HK-2 (cell line): ENCODE measurements at regions not wholly inside any gene's neighbourhood (a gene's known extent, or its start where the extent isn't known, plus 50 kb on each side); places are given as distances from the start of the nearest gene placed in this dataset.

ENCODE experiments used
- DNase-seq: peaks from one replicate; pipeline ENCODE4 v3.0.0-alpha.2; 2018; ENCODE audit not compliant: unreplicated experiment

- DNase-seq, result no peak
These were observed 169.1 kb downstream of the ICE1 start for GRCh38 chr5:5591567-5591966.

GRCh38 chr5:5589857-5590256 lies 167.4 kb downstream of the ICE1 start:
- no peak for DNase-seq

GRCh38 chr5:5588887-5589826 lies 166.7 kb downstream of the ICE1 start:
- DNase-seq, result no peak

- DNase-seq, result no peak
These were observed 165.9 kb downstream of the ICE1 start for GRCh38 chr5:5588386-5588785.

- no peak for DNase-seq
These were observed 165.0 kb downstream of the ICE1 start for GRCh38 chr5:5587474-5587873.

GRCh38 chr5:5586721-5587120 lies 164.2 kb downstream of the ICE1 start:
- no peak for DNase-seq

- no peak for DNase-seq
These were observed 163.4 kb downstream of the ICE1 start for GRCh38 chr5:5585751-5586341.

- no peak for DNase-seq
These were observed 162.3 kb downstream of the ICE1 start for GRCh38 chr5:5584751-5585150.

- DNase-seq, result no peak
These were observed 161.8 kb downstream of the ICE1 start for GRCh38 chr5:5584236-5584745.

- no peak for DNase-seq
These were observed 161.4 kb downstream of the ICE1 start for GRCh38 chr5:5583832-5584231.

- DNase-seq, result no peak
These were observed 160.7 kb downstream of the ICE1 start for GRCh38 chr5:5583023-5583765.

- DNase-seq, result no peak
These were observed 158.6 kb downstream of the ICE1 start for GRCh38 chr5:5581080-5581479.

GRCh38 chr5:5576744-5577143 lies 154.3 kb downstream of the ICE1 start:
- DNase-seq, result no peak

GRCh38 chr5:5575461-5575860 lies 153.0 kb downstream of the ICE1 start:
- no peak for DNase-seq

- DNase-seq, result no peak
These were observed 151.4 kb downstream of the ICE1 start for GRCh38 chr5:5573798-5574380.

- no peak for DNase-seq
These were observed 150.7 kb downstream of the ICE1 start for GRCh38 chr5:5572976-5573797.

GRCh38 chr5:5572010-5572865 lies 149.8 kb downstream of the ICE1 start:
- no peak for DNase-seq

- DNase-seq, result no peak
These were observed 148.2 kb downstream of the ICE1 start for GRCh38 chr5:5570646-5571045.

GRCh38 chr5:5564898-5565297 lies 142.4 kb downstream of the ICE1 start:
- DNase-seq, result no peak

GRCh38 chr5:5560016-5560415 lies 137.5 kb downstream of the ICE1 start:
- DNase-seq, result no peak
